LNCaP clone FGC (cell line): ENCODE measurements at regions not wholly inside any gene's neighbourhood (a gene's known extent, or its start where the extent isn't known, plus 50 kb on each side); places are given as distances from the start of the nearest gene placed in this dataset.

Experiments used
- DNase-seq: peaks from one replicate; pipeline ENCODE4 v3.0.0-alpha.2; 2011; ENCODE audit warnings: low read depth
- H3K4me3 ChIP-seq: 2 replicates; pipeline ENCODE4 v1.5.1; 2011; ENCODE audit warnings: mild to moderate bottlenecking, low read depth, low read length, control low read depth
- CTCF ChIP-seq: IDR thresholded peaks from 2 replicates; pipeline ENCODE4 v1.5.1; 2012; ENCODE audit warnings: mild to moderate bottlenecking; ENCODE audit not compliant: control insufficient read depth, insufficient read depth; ENCODE audit errors: extremely low read depth

- H3K4me3 ChIP-seq, result no peak overlapping the region
- DNase-seq, result no peak
- no peak for TF ChIP-seq CTCF
These were observed 63.5 kb upstream of the PJA1 start for GRCh38 chrX:69228732-69229131.

GRCh38 chrX:69226459-69227158, 61.4 kb upstream of the PJA1 start:
- H3K4me3 ChIP-seq, result no peak overlapping the region
- DNase-seq, result no peak
- TF ChIP-seq CTCF, result no peak

GRCh38 chrX:69222103-69223090, 57.1 kb upstream of the PJA1 start:
- no peak overlapping the region for H3K4me3 ChIP-seq
- DNase-seq, result peak; percentile 15
- TF ChIP-seq CTCF, result peak; percentile 73

GRCh38 chrX:69221239-69222102, 56.2 kb upstream of the PJA1 start:
- no peak overlapping the region for H3K4me3 ChIP-seq
- no peak for TF ChIP-seq CTCF
- DNase-seq, result no peak

GRCh38 chrX:69218407-69218997, 53.2 kb upstream of the PJA1 start:
- DNase-seq, result no peak
- H3K4me3 ChIP-seq, result no peak overlapping the region
- no peak for TF ChIP-seq CTCF

GRCh38 chrX:69216911-69217310, 51.7 kb upstream of the PJA1 start:
- no peak for DNase-seq
- no peak for TF ChIP-seq CTCF
- H3K4me3 ChIP-seq, result no peak overlapping the region
